AG04450 (cell line): ENCODE measurements at regions not wholly inside any gene's neighbourhood (a gene's known extent, or its start where the extent isn't known, plus 50 kb on each side); places are given as distances from the start of the nearest gene placed in this dataset.

Experiments
- CTCF ChIA-PET: fragments of 300-600, 350-600 bp; formaldehyde crosslinking; extraction: SDS; loops from one replicate; lab custom pipeline; 2022; ENCODE audit warnings: antibody characterized with exemption, inconsistent platforms; lab: Charles Lee
- POLR2A ChIA-PET: fragments of 350-600 bp; formaldehyde crosslinking; extraction: SDS; loops from one replicate; lab custom pipeline; 2021; ENCODE audit warnings: antibody characterized with exemption, inconsistent platforms; lab: Yijun Ruan, JAX
- DNase-seq: peaks from one replicate; pipeline ENCODE4 v3.0.0-alpha.2; 2011; ENCODE audit warnings: low read depth, low spot score
- H3K27ac ChIP-seq: one replicate; pipeline ENCODE4 v1.5.1; 2012; ENCODE audit warnings: low read depth, low read length, control low read depth
- H3K27me3 ChIP-seq: one replicate; pipeline ENCODE4 v1.6.0; 2012; ENCODE audit warnings: low read length; ENCODE audit not compliant: control insufficient read depth, insufficient read depth
- H3K4me3 ChIP-seq: 2 replicates; pipeline ENCODE4 v1.5.1; 2011; ENCODE audit warnings: mild to moderate bottlenecking, low read depth, low read length, control low read depth
- H3K9me3 ChIP-seq: 2 replicates; pipeline ENCODE4 v1.5.1; 2012; ENCODE audit warnings: low read length; ENCODE audit not compliant: control insufficient read depth, insufficient read depth
- TF ChIP-seq, protein P1 (sequence below): IDR thresholded peaks from 2 replicates; pipeline ENCODE4 v1.5.1; 2011; ENCODE audit warnings: low read depth, low read length, control low read depth, inconsistent platforms

DNA sequence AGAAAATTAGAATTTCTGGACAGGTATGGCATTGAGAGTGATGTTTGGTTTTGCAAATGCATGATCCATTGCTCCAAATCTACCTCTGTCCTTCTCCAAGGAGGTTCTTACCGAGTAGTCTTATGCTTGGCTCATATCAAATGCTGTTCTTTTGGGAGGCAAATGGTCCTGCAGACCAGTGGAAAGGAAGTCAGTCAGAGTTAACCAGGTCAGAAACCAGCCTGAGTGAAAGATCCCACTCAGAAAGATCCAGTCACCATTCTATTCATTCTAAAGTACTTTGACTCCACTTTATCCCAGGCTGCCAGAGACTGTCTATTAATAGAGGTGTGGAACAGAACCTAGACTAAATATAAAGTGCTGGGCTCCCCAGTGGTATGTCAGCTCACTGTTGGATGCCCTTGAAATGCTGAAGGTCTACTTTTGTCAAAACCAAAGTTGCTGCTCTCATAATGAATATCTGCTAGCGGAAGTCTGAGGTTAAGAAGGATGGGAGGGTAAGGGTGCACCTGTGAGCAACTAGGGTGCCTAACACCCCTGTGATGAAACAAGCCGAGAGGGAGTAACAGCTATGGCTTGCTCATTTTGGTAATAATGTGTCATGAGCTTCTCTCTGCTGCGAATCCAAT is 302.2 kb downstream of the ZNF608 start:
- H3K9me3 ChIP-seq = no peaks in the 10 kb centered on the region
- ChIA-PET POLR2A (no interaction called here), CTCF (no interaction called here)
- DNase-seq = no peak
- TF ChIP-seq, protein P1, sequence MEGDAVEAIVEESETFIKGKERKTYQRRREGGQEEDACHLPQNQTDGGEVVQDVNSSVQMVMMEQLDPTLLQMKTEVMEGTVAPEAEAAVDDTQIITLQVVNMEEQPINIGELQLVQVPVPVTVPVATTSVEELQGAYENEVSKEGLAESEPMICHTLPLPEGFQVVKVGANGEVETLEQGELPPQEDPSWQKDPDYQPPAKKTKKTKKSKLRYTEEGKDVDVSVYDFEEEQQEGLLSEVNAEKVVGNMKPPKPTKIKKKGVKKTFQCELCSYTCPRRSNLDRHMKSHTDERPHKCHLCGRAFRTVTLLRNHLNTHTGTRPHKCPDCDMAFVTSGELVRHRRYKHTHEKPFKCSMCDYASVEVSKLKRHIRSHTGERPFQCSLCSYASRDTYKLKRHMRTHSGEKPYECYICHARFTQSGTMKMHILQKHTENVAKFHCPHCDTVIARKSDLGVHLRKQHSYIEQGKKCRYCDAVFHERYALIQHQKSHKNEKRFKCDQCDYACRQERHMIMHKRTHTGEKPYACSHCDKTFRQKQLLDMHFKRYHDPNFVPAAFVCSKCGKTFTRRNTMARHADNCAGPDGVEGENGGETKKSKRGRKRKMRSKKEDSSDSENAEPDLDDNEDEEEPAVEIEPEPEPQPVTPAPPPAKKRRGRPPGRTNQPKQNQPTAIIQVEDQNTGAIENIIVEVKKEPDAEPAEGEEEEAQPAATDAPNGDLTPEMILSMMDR = no peak
- H3K27me3 ChIP-seq = no peaks in the 10 kb centered on the region
- H3K4me3 ChIP-seq = no peak overlapping the region
- H3K27ac ChIP-seq = no peak overlapping the region

DNA sequence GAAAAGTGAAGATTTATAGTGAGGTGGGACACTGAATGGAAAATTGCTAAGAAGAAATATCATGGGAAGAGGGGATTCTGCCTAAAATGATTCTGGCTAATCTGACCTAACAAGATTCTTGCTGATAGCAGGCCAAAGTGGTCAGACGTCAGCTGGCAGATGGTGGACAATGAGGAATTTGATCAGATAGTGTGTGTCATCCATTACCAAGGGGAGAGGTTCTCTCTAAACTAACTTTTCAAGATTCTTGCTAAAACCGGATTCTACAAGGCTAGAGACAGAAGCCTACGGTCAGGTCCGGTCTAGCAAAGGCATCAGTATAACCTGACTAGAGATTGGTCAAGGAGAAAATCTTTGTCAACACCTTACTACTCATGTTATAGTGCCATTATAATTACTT is 306.0 kb downstream of the ZNF608 start:
- Histone ChIP-seq H3K27me3 (no peaks in the 10 kb centered on the region), H3K4me3 (no peak overlapping the region), H3K9me3 (no peaks in the 10 kb centered on the region; the same call in 1 of the 2 replicates), H3K27ac (no peak overlapping the region)
- POLR2A ChIA-PET = no interaction called here
- CTCF ChIA-PET = no interaction called here
- no peak for DNase-seq
- TF ChIP-seq, protein P1 = no peak

DNA sequence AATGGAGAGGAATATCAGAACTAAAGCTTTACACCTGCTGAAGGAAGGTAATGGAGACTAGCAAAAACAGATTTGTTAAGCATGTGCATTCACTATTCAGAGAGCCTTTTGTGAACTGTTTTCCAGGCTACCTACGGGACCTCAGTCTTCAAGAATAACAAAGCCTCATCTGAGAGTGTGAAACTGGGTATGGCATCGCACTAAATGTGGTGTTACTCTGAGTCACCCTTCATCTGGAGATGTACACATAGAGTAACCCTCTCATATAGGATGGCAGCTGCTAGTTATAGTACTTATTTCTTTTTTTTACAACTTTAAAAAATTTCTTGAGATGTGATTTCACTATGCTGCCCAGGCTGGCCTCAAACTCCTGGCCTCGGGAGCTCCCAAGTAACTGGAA is 306.8 kb downstream of the ZNF608 start:
- POLR2A ChIA-PET = no interaction called here
- TF ChIP-seq, protein P1 = no peak
- Histone ChIP-seq H3K4me3 (no peak overlapping the region), H3K9me3 (no peaks in the 10 kb centered on the region; the same call in 1 of the 2 replicates), H3K27me3 (no peaks in the 10 kb centered on the region), H3K27ac (no peak overlapping the region)
- CTCF ChIA-PET = no interaction called here
- no peak for DNase-seq

- Histone ChIP-seq H3K9me3 (no peaks in the 10 kb centered on the region; the same call in 1 of the 2 replicates), H3K27ac (no peak overlapping the region), H3K27me3 (no peaks in the 10 kb centered on the region), H3K4me3 (no peak overlapping the region)
- ChIA-PET CTCF (no interaction called here), POLR2A (no interaction called here)
- TF ChIP-seq, protein P1 = no peak
- no peak for DNase-seq
These were observed 307.5 kb downstream of the ZNF608 start for GRCh38 chr5:124438903-124439281.

GRCh38 chr5:124438026-124438902 is 308.2 kb downstream of the ZNF608 start:
- no peaks in the 10 kb centered on the region for H3K27me3 ChIP-seq
- POLR2A ChIA-PET = no interaction called here

More at GRCh38 chr5:124438026-124438902, 308.2 kb downstream of the ZNF608 start:
- H3K9me3 ChIP-seq = no peaks in the 10 kb centered on the region; the same call in 1 of the 2 replicates
- TF ChIP-seq, protein P1 = no peak
- CTCF ChIA-PET = no interaction called here
- no peak overlapping the region for H3K27ac ChIP-seq
- no peak overlapping the region for H3K4me3 ChIP-seq
- no peak for DNase-seq
